Gastrocnemius medialis (tissue), 4 donors: ENCODE measurements at regions not wholly inside any gene's neighbourhood (a gene's known extent, or its start where the extent isn't known, plus 50 kb on each side); places are given as distances from the start of the nearest gene placed in this dataset.

Experiments used
- CTCF ChIP-seq, 5 experiments: fragments of 450-650 bp in 3 of 5; fragments of 200-600 bp in 2 of 5; sonication (generic) in 2 of 5; IDR thresholded peaks in 4 of 5; conservative IDR thresholded peaks in 1 of 5; 1 replicate in 4 of 5; 2 replicates in 1 of 5; pipeline ENCODE4 v1.5.1; 2016 to 2019; ENCODE audit warnings: antibody characterized with exemption in 5 of 5, mild to moderate bottlenecking in 3 of 5, moderate library complexity in 3 of 5
- POLR2A ChIP-seq, 2 donors: fragments of 450-650 bp; IDR thresholded peaks; one replicate each; pipeline ENCODE4 v1.6.1; 2017; ENCODE audit warnings: antibody characterized with exemption in 2 of 2, mild to moderate bottlenecking in 2 of 2, moderate library complexity in 2 of 2

- TF ChIP-seq CTCF (IDR thresholded peaks at IDR 0.05 in 4 of 5, conservative IDR thresholded peaks at IDR 0.05 in 1 of 5) = no peak
- no peak for TF ChIP-seq POLR2A (IDR thresholded peaks at IDR 0.05)
These were observed 608.3 kb upstream of the SALL1 start for GRCh38 chr16:51759329-51759728.
